ENCODE measurements at regions not wholly inside any gene's neighbourhood (a gene's known extent, or its start where the extent isn't known, plus 50 kb on each side); places are given as distances from the start of the nearest gene placed in this dataset.

DNA sequence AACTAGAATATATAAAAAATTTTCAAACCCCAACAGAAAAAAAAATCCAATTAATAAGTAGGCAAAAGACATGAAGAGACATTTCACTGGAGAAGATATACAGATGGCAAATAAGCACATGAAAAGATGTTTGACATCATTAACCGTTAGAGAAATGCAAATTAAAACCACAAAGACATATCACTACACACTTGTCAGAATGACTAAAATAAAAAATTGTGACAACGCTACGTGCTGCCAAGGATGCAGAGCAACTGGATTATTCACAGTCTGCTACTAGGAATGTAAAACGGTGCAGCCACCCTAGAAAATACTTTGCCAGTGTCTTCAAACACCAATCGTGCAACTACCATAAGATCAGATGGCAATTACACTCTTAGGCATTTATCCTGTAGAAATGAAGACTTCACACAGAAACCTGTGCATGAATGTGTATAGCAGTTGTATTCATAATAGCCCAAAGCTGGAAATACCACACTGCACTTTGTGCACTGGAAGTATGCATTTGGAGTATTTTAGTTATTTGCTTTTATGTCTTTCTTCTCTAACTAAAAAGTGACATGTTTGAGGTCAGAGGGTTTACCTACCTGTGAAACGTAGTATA is 75.3 kb upstream of the PALMD start:
- Histone ChIP-seq H3K27ac (no peak overlapping the region), H3K4me3 (no peak overlapping the region), H3K27me3 (no peaks in the 10 kb centered on the region), H3K4me1 (ENCODE audit: low read depth) (peaks cover 9% of the 10 kb centered on the region), H3K9me3 (ENCODE audit: low read depth) (no peaks in the 10 kb centered on the region), H3K36me3 (no peaks in the 10 kb centered on the region)
- no peak for DNase-seq (ENCODE audit: low read depth in 1 of 2, low spot score in 1 of 2)
- TF ChIP-seq, protein P1, sequence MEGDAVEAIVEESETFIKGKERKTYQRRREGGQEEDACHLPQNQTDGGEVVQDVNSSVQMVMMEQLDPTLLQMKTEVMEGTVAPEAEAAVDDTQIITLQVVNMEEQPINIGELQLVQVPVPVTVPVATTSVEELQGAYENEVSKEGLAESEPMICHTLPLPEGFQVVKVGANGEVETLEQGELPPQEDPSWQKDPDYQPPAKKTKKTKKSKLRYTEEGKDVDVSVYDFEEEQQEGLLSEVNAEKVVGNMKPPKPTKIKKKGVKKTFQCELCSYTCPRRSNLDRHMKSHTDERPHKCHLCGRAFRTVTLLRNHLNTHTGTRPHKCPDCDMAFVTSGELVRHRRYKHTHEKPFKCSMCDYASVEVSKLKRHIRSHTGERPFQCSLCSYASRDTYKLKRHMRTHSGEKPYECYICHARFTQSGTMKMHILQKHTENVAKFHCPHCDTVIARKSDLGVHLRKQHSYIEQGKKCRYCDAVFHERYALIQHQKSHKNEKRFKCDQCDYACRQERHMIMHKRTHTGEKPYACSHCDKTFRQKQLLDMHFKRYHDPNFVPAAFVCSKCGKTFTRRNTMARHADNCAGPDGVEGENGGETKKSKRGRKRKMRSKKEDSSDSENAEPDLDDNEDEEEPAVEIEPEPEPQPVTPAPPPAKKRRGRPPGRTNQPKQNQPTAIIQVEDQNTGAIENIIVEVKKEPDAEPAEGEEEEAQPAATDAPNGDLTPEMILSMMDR (IDR thresholded peaks at IDR 0.05; ENCODE audit: low read depth, low read length) = no peak

DNA sequence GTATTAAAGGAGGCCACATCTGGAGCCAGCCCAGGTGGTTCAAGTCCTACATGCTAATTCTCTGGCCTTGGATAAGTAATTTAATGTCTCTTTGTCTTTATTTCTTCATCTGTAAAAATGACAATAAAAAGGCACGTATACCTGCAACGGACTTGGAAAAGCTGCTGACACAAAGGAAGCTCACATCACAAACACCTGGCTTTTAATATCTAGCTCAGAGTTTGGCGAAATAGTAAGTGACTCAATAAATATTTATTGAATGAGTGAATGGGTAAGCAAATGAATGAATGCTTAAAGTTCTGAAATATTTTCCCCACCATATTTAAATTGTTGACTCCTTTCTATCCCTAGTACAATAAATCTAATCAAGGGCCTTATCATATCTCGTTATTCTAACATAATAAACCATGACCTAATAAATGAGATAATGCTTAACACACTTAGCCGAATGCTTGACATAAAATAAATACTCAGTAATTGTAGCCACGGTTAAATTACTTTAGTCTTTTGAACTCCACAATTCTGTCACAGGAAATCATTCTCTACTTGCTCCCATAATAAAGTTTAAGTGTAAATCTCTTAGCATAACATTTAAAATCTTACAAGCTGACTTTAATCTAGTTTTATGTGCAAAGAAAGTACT is 74.7 kb upstream of the PALMD start:
- TF ChIP-seq, protein P1 (IDR thresholded peaks at IDR 0.05; ENCODE audit: low read depth, low read length) = no peak
- Histone ChIP-seq H3K27me3 (no peaks in the 10 kb centered on the region), H3K9me3 (ENCODE audit: low read depth) (no peaks in the 10 kb centered on the region), H3K4me1 (ENCODE audit: low read depth) (peaks cover 9% of the 10 kb centered on the region), H3K4me3 (no peak overlapping the region), H3K27ac (no peak overlapping the region), H3K36me3 (no peaks in the 10 kb centered on the region)
- no peak for DNase-seq (ENCODE audit: low read depth in 1 of 2, low spot score in 1 of 2)

DNA sequence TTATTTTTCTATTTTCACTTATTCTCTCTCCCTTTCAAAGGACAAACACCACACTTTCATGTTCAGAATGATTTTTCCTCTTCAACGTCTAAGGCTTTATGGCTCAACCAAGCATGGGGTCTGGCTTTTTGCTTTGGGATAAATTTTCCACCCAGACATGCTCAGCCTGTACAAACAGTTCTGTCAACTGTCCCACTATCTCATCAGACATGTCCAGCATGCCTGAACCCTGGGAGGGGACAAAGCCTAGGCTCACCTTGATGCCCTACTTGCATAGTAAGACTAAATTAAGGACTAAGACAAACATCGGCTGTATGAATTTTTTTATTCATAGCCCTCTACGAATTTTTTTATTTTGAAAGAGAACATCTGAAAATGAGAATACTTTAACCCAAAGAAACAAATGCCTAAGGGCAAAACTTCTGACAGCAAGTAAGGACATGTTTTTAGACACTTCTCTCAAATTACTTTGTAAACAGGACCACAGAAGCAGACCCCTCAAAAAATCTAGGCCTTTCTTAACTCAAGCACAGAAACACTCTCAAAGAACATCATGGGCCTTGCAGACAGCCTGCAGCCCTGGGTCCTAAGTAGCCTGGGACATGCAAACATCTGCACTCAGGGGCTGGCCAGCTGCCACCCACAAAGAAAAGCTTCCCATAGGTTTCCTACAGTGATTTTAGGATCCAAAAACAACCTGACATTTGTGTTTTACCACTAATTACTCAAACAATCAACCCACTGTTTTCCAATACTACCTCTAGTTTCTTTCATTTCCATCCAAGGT is 72.3 kb upstream of the PALMD start:
- H3K27ac ChIP-seq = no peak overlapping the region
- TF ChIP-seq, protein P1 (IDR thresholded peaks at IDR 0.05; ENCODE audit: low read depth, low read length) = no peak
- no peak for DNase-seq (ENCODE audit: low read depth in 1 of 2, low spot score in 1 of 2)

DNA sequence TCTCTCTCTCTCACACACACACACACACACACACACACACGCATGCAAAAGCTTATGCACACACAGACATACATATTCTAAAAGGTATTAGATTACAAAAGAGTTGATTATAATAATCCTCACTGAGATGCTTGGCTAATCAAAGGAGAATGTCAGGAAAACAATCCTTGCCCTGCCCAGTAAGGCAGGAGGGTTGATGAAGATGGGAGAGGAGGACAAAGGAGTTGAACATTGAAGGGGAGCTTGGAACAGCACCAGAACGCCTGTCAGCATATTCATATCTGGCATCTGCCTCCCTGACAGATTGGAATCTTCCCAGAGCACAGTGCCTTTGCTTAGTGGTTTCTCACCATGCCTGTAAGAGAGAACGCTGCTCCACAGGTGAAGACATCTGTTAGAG is 68.6 kb upstream of the PALMD start:
- Histone ChIP-seq H3K27me3 (no peaks in the 10 kb centered on the region), H3K4me3 (no peak overlapping the region), H3K27ac (no peak overlapping the region), H3K9me3 (ENCODE audit: low read depth) (no peaks in the 10 kb centered on the region), H3K4me1 (ENCODE audit: low read depth) (peaks cover 9% of the 10 kb centered on the region), H3K36me3 (no peaks in the 10 kb centered on the region)
- TF ChIP-seq, protein P1 (IDR thresholded peaks at IDR 0.05; ENCODE audit: low read depth, low read length) = no peak
- no peak for DNase-seq (ENCODE audit: low read depth in 1 of 2, low spot score in 1 of 2)

More for the DNA sequence above, 72.3 kb upstream of the PALMD start:
- Histone ChIP-seq H3K9me3 (ENCODE audit: low read depth) (no peaks in the 10 kb centered on the region), H3K4me3 (no peak overlapping the region), H3K4me1 (ENCODE audit: low read depth) (peaks cover 9% of the 10 kb centered on the region), H3K36me3 (no peaks in the 10 kb centered on the region), H3K27me3 (no peaks in the 10 kb centered on the region)

DNA sequence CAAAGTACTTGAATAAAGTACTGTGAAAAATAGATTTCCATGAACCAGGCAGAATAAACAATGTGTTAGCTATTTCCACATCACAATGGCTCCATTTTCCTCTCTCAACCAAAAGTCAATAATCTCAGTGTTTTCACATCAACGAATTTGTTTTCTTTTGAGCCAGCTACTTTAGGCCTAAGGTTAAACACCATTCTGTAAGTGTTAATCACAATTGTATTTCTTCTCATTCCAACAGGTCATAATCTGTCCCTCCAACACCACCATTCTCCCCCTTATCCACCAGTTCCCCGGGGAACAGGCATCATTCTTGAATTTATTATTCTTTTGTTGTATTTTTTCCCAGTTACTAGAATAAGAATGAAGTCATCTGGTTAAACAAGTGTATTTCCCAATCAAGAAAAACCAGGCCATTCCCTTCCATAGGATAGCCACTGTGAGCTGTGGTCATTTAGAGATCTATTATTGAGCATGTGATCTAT is 66.2 kb upstream of the PALMD start:
- Histone ChIP-seq H3K27me3 (no peaks in the 10 kb centered on the region), H3K4me1 (ENCODE audit: low read depth) (no peaks in the 10 kb centered on the region), H3K9me3 (ENCODE audit: low read depth) (no peaks in the 10 kb centered on the region), H3K27ac (no peak overlapping the region), H3K36me3 (no peaks in the 10 kb centered on the region), H3K4me3 (no peak overlapping the region)
- DNase-seq (ENCODE audit: low read depth in 1 of 2, low spot score in 1 of 2) = no peak
- TF ChIP-seq, protein P1 (IDR thresholded peaks at IDR 0.05; ENCODE audit: low read depth, low read length) = no peak

Measured in cardiac muscle cell (in vitro differentiated cells and primary cell).